Left lung (tissue), 4 donors: ENCODE measurements at regions not wholly inside any gene's neighbourhood (a gene's known extent, or its start where the extent isn't known, plus 50 kb on each side); places are given as distances from the start of the nearest gene placed in this dataset.

Experiments
- ATAC-seq: fragments of 200-7000 bp; cut with Tn5 transposase; one replicate; pipeline ENCODE4 v1.9.1; 2020; ENCODE audit warnings: moderate library complexity
- DNase-seq, 4 donors: peaks; one replicate each; pipeline ENCODE4 v3.0.0-alpha.2; 2013 to 2020
- H3K27ac ChIP-seq, 2 donors: fragments of 200-600 bp; sonication (generic) in 1 of 2; one replicate each; pipeline versions ENCODE4 v1.5.0 to v1.8.0; 2020 to 2021
- H3K27me3 ChIP-seq, 2 donors: fragments of 200-600 bp; sonication (generic) in 1 of 2; one replicate each; pipeline versions ENCODE4 v1.5.0 to v1.8.0; 2020 to 2021
- H3K36me3 ChIP-seq, 2 donors: fragments of 200-600 bp; sonication (generic) in 1 of 2; one replicate each; pipeline versions ENCODE4 v1.5.0 to v1.8.0; 2020 to 2021
- H3K4me1 ChIP-seq, 2 donors: fragments of 200-600 bp; one replicate each; pipeline ENCODE4 v1.8.0; 2021
- H3K4me3 ChIP-seq, 2 donors: fragments of 200-600 bp; sonication (generic) in 1 of 2; one replicate each; pipeline versions ENCODE4 v1.5.0 to v1.8.0; 2020 to 2021; ENCODE audit warnings: mild to moderate bottlenecking in 1 of 2
- H3K9me3 ChIP-seq, 2 donors: fragments of 200-600 bp; sonication (generic) in 1 of 2; one replicate each; pipeline versions ENCODE4 v1.5.0 to v1.8.0; 2020 to 2021
- intact Hi-C, 2 donors: fragments of 100-400 bp; cut with DNase I; formaldehyde crosslinking; loops; one replicate each; pipeline versions ENCODE4 v1.11.2 to v1.14.2; 2022
- TF ChIP-seq, protein P1 (sequence below), 2 donors: fragments of 200-600 bp; sonication (generic) in 1 of 2; IDR thresholded peaks; one replicate each; pipeline versions ENCODE4 v1.5.0 to v1.8.0; 2021; ENCODE audit warnings: antibody characterized with exemption in 2 of 2
- donor health status: DM: no; HTN: yes; CAD: no.
- donor health status: DM: no; HTN: no; CAD: no.

GRCh38 chr3:181764544-181764943, 52.8 kb downstream of the SOX2 start:
- Histone ChIP-seq H3K27me3 (no peaks in the 10 kb centered on the region), H3K36me3 (no peaks in the 10 kb centered on the region), H3K4me1 (no peaks in the 10 kb centered on the region), H3K9me3 (no peaks in the 10 kb centered on the region), H3K4me3 (no peak overlapping the region), H3K27ac (no peak overlapping the region)
- TF ChIP-seq, protein P1, sequence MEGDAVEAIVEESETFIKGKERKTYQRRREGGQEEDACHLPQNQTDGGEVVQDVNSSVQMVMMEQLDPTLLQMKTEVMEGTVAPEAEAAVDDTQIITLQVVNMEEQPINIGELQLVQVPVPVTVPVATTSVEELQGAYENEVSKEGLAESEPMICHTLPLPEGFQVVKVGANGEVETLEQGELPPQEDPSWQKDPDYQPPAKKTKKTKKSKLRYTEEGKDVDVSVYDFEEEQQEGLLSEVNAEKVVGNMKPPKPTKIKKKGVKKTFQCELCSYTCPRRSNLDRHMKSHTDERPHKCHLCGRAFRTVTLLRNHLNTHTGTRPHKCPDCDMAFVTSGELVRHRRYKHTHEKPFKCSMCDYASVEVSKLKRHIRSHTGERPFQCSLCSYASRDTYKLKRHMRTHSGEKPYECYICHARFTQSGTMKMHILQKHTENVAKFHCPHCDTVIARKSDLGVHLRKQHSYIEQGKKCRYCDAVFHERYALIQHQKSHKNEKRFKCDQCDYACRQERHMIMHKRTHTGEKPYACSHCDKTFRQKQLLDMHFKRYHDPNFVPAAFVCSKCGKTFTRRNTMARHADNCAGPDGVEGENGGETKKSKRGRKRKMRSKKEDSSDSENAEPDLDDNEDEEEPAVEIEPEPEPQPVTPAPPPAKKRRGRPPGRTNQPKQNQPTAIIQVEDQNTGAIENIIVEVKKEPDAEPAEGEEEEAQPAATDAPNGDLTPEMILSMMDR (IDR thresholded peaks at IDR 0.05), result no peak
- intact Hi-C loops, result no loop called here
- no peak for ATAC-seq
- DNase-seq, result no peak

- intact Hi-C loops, result no loop called here
- Histone ChIP-seq H3K27me3 (no peaks in the 10 kb centered on the region), H3K4me1 (no peaks in the 10 kb centered on the region), H3K9me3 (no peaks in the 10 kb centered on the region), H3K36me3 (no peaks in the 10 kb centered on the region), H3K4me3 (no peak overlapping the region), H3K27ac (no peak overlapping the region)
- TF ChIP-seq, protein P1 (IDR thresholded peaks at IDR 0.05), result no peak
- DNase-seq (no peak), ATAC-seq (no peak)
Measured at GRCh38 chr3:181770296-181770695, 58.6 kb downstream of the SOX2 start.

GRCh38 chr3:181771120-181771519, 59.4 kb downstream of the SOX2 start:
- no peak for ATAC-seq
- TF ChIP-seq, protein P1 (IDR thresholded peaks at IDR 0.05), result no peak
- intact Hi-C loops, result no loop called here

GRCh38 chr3:181772166-181772565, 60.4 kb downstream of the SOX2 start:
- Histone ChIP-seq H3K9me3 (no peaks in the 10 kb centered on the region), H3K4me1 (no peaks in the 10 kb centered on the region), H3K4me3 (no peak overlapping the region), H3K36me3 (no peaks in the 10 kb centered on the region), H3K27me3 (no peaks in the 10 kb centered on the region), H3K27ac (no peak overlapping the region)
- intact Hi-C loops, result no loop called here
- TF ChIP-seq, protein P1 (IDR thresholded peaks at IDR 0.05), result no peak
- ATAC-seq (no peak), DNase-seq (no peak)

More at GRCh38 chr3:181771120-181771519, 59.4 kb downstream of the SOX2 start:
- Histone ChIP-seq H3K27me3 (no peaks in the 10 kb centered on the region), H3K27ac (no peak overlapping the region), H3K9me3 (no peaks in the 10 kb centered on the region), H3K4me1 (no peaks in the 10 kb centered on the region), H3K4me3 (no peak overlapping the region), H3K36me3 (no peaks in the 10 kb centered on the region)
- DNase-seq, result no peak

DNA sequence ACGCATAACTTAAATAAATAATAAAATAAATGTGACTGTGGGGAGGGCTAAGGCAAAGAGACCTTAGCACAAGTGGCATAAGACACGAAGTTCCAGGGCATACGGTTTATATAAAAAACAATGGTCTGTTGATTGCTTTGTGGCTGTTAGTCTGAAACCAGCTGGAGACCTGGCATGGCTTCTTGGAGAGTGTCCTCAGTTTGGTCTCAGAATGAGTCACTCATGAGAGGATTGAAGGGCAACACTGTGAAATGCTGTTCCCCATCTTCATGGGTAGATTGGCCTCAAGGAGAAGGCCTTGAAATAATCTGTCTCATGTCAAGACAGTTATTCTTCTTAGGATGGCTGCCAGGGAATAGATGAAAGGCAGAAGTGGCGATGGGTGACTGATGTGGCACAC, 62.2 kb downstream of the SOX2 start:
- no peak for ATAC-seq
- H3K9me3 ChIP-seq, result no peaks in the 10 kb centered on the region
- H3K4me3 ChIP-seq, result no peak overlapping the region
- TF ChIP-seq, protein P1 (IDR thresholded peaks at IDR 0.05), result no peak
- no peaks in the 10 kb centered on the region for H3K27me3 ChIP-seq
- H3K27ac ChIP-seq, result no peak overlapping the region
- DNase-seq, result no peak
- no peaks in the 10 kb centered on the region for H3K36me3 ChIP-seq
- no peaks in the 10 kb centered on the region for H3K4me1 ChIP-seq
- intact Hi-C loops, result no loop called here
